ENCODE measurements at regions not wholly inside any gene's neighbourhood (a gene's known extent, or its start where the extent isn't known, plus 50 kb on each side); places are given as distances from the start of the nearest gene placed in this dataset.

- Histone ChIP-seq H3K4me3 (ENCODE audit: low read depth, low read length, poor library complexity, severe bottlenecking) (no peak overlapping the region), H3K4me2 (ENCODE audit: low read length) (no peak overlapping the region), H4K20me1 (ENCODE audit: insufficient read depth, low read length) (no peaks in the 10 kb centered on the region), H3K4me1 (ENCODE audit: insufficient read depth, low read length, severe bottlenecking) (no peaks in the 10 kb centered on the region), H3K27me3 (ENCODE audit: insufficient read depth, low read length) (no peaks in the 10 kb centered on the region), H3K79me2 (ENCODE audit: insufficient read depth, low read length) (no peaks in the 10 kb centered on the region), H3K9ac (ENCODE audit: low read length) (no peak overlapping the region), H3K27ac (ENCODE audit: low read depth, low read length, poor library complexity, severe bottlenecking) (no peak overlapping the region), H2AFZ (ENCODE audit: low read length) (no peak overlapping the region), H3F3A (ENCODE audit: insufficient read depth, low read length) (no peaks in the 10 kb centered on the region), H3K9me2 (ENCODE audit: low read depth, low read length) (no peaks in the 10 kb centered on the region), H3K36me3 (ENCODE audit: insufficient read depth, low read length) (no peaks in the 10 kb centered on the region), H3K9me3 (ENCODE audit: low read length) (no peaks in the 10 kb centered on the region)
- no peak for TF ChIP-seq EZH2 (IDR thresholded peaks at IDR 0.05; ENCODE audit: borderline replicate concordance, low read length)
- no peak for TF ChIP-seq CTCF (IDR thresholded peaks at IDR 0.05; ENCODE audit: low read length)
Observed at GRCh38 chr4:33057736-33058135, 2337.6 kb downstream of the PCDH7 start.

GRCh38 chr4:33058998-33059397 is 2338.8 kb downstream of the PCDH7 start:
- no peak for TF ChIP-seq EZH2 (IDR thresholded peaks at IDR 0.05; ENCODE audit: borderline replicate concordance, low read length)
- TF ChIP-seq CTCF (IDR thresholded peaks at IDR 0.05; ENCODE audit: low read length): no peak
- H3K79me2 ChIP-seq (ENCODE audit: insufficient read depth, low read length): no peaks in the 10 kb centered on the region
- H3K9ac ChIP-seq (ENCODE audit: low read length): no peak overlapping the region
- no peak overlapping the region for H3K4me3 ChIP-seq (ENCODE audit: low read depth, low read length, poor library complexity, severe bottlenecking)
- H2AFZ ChIP-seq (ENCODE audit: low read length): no peak overlapping the region
- no peak overlapping the region for H3K4me2 ChIP-seq (ENCODE audit: low read length)
- no peaks in the 10 kb centered on the region for H3K4me1 ChIP-seq (ENCODE audit: insufficient read depth, low read length, severe bottlenecking)
- no peaks in the 10 kb centered on the region for H3F3A ChIP-seq (ENCODE audit: insufficient read depth, low read length)
- H3K27ac ChIP-seq (ENCODE audit: low read depth, low read length, poor library complexity, severe bottlenecking): no peak overlapping the region
- H3K27me3 ChIP-seq (ENCODE audit: insufficient read depth, low read length): no peaks in the 10 kb centered on the region
- H3K36me3 ChIP-seq (ENCODE audit: insufficient read depth, low read length): no peaks in the 10 kb centered on the region
- H3K9me3 ChIP-seq (ENCODE audit: low read length): no peaks in the 10 kb centered on the region
- no peaks in the 10 kb centered on the region for H4K20me1 ChIP-seq (ENCODE audit: insufficient read depth, low read length)
- no peaks in the 10 kb centered on the region for H3K9me2 ChIP-seq (ENCODE audit: low read depth, low read length)

- Histone ChIP-seq H3K9me2 (ENCODE audit: low read depth, low read length) (no peaks in the 10 kb centered on the region), H3K9ac (ENCODE audit: low read length) (no peak overlapping the region), H3K4me3 (ENCODE audit: low read depth, low read length, poor library complexity, severe bottlenecking) (no peak overlapping the region), H2AFZ (ENCODE audit: low read length) (no peak overlapping the region), H3K36me3 (ENCODE audit: insufficient read depth, low read length) (no peaks in the 10 kb centered on the region), H3K4me1 (ENCODE audit: insufficient read depth, low read length, severe bottlenecking) (no peaks in the 10 kb centered on the region), H3K27me3 (ENCODE audit: insufficient read depth, low read length) (no peaks in the 10 kb centered on the region), H3K9me3 (ENCODE audit: low read length) (no peaks in the 10 kb centered on the region), H3K4me2 (ENCODE audit: low read length) (no peak overlapping the region), H3K79me2 (ENCODE audit: insufficient read depth, low read length) (no peaks in the 10 kb centered on the region), H3F3A (ENCODE audit: insufficient read depth, low read length) (no peaks in the 10 kb centered on the region), H3K27ac (ENCODE audit: low read depth, low read length, poor library complexity, severe bottlenecking) (no peak overlapping the region), H4K20me1 (ENCODE audit: insufficient read depth, low read length) (no peaks in the 10 kb centered on the region)
- TF ChIP-seq EZH2 (IDR thresholded peaks at IDR 0.05; ENCODE audit: borderline replicate concordance, low read length) (no peak), CTCF (IDR thresholded peaks at IDR 0.05; ENCODE audit: low read length) (peak; percentile 59)
Observed at GRCh38 chr4:33060674-33061542, 2340.7 kb downstream of the PCDH7 start.

Data from OCI-LY1 (cell line).